Body of pancreas (tissue), 4 donors: ENCODE measurements at regions not wholly inside any gene's neighbourhood (a gene's known extent, or its start where the extent isn't known, plus 50 kb on each side); places are given as distances from the start of the nearest gene placed in this dataset.

Experiments used
- POLR2A ChIP-seq, 3 donors: fragments of 450-650 bp; IDR thresholded peaks; one replicate each; pipeline ENCODE4 v1.6.1; 2016; ENCODE audit warnings: antibody characterized with exemption in 3 of 3, mild to moderate bottlenecking in 2 of 3
- TF ChIP-seq, protein P1 (sequence below), 7 experiments: fragments of 450-650 bp in 4 of 7; fragments of 200-600 bp in 3 of 7; sonication (generic) in 3 of 7; IDR thresholded peaks; one replicate each; pipeline ENCODE4 v1.5.1; 2016 to 2019; ENCODE audit warnings: antibody characterized with exemption in 7 of 7

DNA sequence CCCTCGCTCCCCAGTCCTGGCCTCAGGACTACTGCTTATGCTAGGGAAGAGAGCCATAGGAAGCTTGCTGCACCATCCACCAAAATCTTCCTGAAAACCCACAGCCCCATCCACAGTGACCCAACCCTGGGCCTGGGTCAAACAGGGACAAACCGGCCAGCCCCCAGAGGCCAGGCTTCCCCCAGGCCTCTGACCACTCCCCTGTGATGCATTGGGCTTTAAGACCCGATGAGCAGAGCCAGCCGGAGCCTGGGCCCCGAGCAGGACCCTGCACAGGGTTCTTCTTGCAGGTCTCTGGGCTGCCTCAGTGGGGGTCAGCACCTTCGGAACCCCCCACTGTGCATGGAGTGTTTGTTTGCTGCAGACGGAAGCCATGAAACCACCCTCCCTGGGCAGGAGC lies 583.7 kb downstream of the BRD1 start:
- TF ChIP-seq, protein P1, sequence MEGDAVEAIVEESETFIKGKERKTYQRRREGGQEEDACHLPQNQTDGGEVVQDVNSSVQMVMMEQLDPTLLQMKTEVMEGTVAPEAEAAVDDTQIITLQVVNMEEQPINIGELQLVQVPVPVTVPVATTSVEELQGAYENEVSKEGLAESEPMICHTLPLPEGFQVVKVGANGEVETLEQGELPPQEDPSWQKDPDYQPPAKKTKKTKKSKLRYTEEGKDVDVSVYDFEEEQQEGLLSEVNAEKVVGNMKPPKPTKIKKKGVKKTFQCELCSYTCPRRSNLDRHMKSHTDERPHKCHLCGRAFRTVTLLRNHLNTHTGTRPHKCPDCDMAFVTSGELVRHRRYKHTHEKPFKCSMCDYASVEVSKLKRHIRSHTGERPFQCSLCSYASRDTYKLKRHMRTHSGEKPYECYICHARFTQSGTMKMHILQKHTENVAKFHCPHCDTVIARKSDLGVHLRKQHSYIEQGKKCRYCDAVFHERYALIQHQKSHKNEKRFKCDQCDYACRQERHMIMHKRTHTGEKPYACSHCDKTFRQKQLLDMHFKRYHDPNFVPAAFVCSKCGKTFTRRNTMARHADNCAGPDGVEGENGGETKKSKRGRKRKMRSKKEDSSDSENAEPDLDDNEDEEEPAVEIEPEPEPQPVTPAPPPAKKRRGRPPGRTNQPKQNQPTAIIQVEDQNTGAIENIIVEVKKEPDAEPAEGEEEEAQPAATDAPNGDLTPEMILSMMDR (IDR thresholded peaks at IDR 0.05): no peak
- no peak for TF ChIP-seq POLR2A (IDR thresholded peaks at IDR 0.05)
